ENCODE measurements at regions not wholly inside any gene's neighbourhood (a gene's known extent, or its start where the extent isn't known, plus 50 kb on each side); places are given as distances from the start of the nearest gene placed in this dataset.
"Not testable (repeated sequence)": the region's sequence is repeated elsewhere in the genome, so short reads cannot be mapped to it uniquely, and the experiment has no call there.

DNA sequence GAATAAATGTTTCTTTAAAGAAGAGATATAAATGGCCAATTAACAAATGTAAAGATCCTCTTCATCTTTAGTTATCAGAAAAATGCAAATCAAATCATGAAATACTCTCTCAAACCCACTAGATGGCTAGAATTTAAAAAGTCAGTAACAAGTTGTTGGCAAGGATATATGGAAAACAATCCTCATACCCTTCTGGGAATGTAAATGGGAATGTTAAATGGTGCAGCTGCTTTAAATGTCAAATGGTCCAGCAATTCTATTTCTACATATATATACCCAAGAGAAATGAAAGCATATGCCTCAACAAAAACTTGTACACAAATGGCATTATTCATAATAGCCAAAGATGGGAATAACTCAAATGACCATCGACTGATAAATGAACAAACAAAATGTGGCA lies 283.5 kb downstream of the RWDD3 start:
- H3K4me3 Mint-ChIP-seq, result no peak overlapping the region
- no peak for DNase-seq
- intact Hi-C loops (cut with micrococcal nuclease), result no loop called here
- no peaks in the 10 kb centered on the region for H3K36me3 Mint-ChIP-seq (ENCODE audit: low read depth)
- H3K4me1 Mint-ChIP-seq (ENCODE audit: low read depth), result no peaks in the 10 kb centered on the region
- peaks cover 5% of the 10 kb centered on the region for H3K9me3 Mint-ChIP-seq
- no peak overlapping the region for H3K27ac Mint-ChIP-seq
- CTCF ChIA-PET, result no interaction called here
- H3K27me3 Mint-ChIP-seq (ENCODE audit: low read depth), result no peaks in the 10 kb centered on the region

DNA sequence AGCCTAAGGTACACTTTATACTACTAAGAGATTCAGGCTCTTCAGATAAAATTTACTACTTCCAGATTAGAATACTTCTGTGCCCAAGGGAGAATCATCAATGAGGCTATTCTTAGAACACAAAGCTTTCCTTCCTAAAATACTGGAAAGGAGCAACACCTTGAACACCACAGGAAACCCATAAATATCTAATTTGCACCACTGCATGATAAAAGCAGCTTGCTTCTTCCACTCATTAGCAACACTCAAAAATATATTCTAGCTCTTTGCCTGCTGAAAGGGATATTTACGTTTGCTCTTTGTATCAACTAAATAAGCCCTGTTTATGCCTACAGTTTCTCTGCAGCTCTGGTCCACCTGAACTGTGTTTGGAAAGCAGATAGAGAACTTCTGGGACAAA lies 284.3 kb downstream of the RWDD3 start:
- Mint-ChIP-seq H3K4me3 (no peak overlapping the region), H3K9me3 (peaks cover 5% of the 10 kb centered on the region), H3K36me3 (ENCODE audit: low read depth) (no peaks in the 10 kb centered on the region), H3K27me3 (ENCODE audit: low read depth) (no peaks in the 10 kb centered on the region), H3K27ac (no peak overlapping the region), H3K4me1 (ENCODE audit: low read depth) (no peaks in the 10 kb centered on the region)
- DNase-seq, result no peak
- CTCF ChIA-PET, result interaction anchor here (0.7 kb wide), 1 partner anchor 210 kb away, joined by 3 read pairs; no protein-coding TSS in a partner anchor
- intact Hi-C loops (cut with micrococcal nuclease), result no loop called here

DNA sequence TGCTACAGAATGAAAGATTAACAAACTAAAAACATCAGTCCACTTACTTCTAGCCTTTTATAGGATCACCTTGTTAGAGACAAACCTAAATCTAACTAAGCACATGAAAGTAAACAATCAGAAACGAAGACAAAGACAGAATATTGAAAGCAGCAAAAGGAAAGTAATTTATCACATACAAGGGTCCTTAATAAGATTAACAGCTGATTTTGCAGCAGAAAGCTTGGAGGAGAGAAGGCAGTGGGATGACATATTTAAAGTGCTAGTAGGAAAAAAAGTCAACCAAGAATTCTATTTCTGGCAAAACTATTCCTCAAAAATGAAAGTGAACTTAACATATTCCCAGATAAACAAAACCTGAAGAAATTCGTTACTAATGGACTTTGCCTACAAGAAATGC lies 286.4 kb downstream of the RWDD3 start:
- Mint-ChIP-seq H3K27ac (no peak overlapping the region), H3K4me1 (ENCODE audit: low read depth) (no peaks in the 10 kb centered on the region), H3K9me3 (peaks cover 12% of the 10 kb centered on the region), H3K27me3 (ENCODE audit: low read depth) (no peaks in the 10 kb centered on the region), H3K36me3 (ENCODE audit: low read depth) (no peaks in the 10 kb centered on the region), H3K4me3 (no peak overlapping the region)
- intact Hi-C loops (cut with micrococcal nuclease), result no loop called here
- DNase-seq, result no peak
- CTCF ChIA-PET, result no interaction called here

DNA sequence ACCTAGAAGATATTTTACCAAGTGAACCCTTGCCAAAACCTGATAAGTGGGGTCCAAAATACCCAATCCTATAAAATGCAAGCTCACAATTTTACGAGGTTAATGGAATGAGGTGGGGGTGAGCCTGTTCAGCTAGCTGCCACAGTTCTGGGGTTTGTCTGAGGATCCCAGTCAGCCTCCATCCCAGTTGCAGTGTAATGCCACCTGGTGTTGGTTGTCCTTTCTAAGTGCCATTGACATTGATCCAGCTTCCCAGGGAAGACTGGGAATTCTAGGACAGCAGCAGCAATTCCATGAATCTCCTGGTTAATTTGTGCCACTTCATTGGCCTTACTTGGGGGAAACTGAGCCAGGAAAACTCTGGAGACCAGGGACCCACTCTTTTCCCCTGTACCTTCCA lies 298.3 kb downstream of the RWDD3 start:
- H3K9me3 Mint-ChIP-seq, result peaks cover 4% of the 10 kb centered on the region
- no peaks in the 10 kb centered on the region for H3K36me3 Mint-ChIP-seq (ENCODE audit: low read depth)
- no peaks in the 10 kb centered on the region for H3K4me1 Mint-ChIP-seq (ENCODE audit: low read depth)
- no peak overlapping the region for H3K4me3 Mint-ChIP-seq
- intact Hi-C loops (cut with micrococcal nuclease), result no loop called here
- no peak for DNase-seq
- no peak overlapping the region for H3K27ac Mint-ChIP-seq
- CTCF ChIA-PET, result no interaction called here
- peaks cover 2% of the 10 kb centered on the region for H3K27me3 Mint-ChIP-seq (ENCODE audit: low read depth)

DNA sequence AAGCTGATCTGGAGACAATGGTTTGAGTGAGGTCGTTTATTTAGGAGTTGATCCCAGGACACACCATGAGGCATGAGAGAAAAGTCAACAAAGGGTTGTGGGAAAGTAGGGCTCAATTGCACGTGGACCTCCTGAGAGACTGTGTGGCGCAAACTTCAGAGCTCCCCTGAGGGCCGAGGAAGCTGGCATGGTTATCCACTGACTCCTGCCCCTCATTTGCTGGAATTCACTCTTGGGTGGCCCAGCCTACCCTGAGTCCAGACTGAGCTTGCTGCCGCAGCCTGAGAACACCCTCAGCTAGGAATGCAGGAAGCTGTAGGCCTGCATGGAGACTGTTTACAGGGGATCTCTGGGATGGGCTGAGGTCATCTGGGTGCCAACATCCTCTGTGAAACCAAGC lies 301.0 kb downstream of the RWDD3 start:
- intact Hi-C loops (cut with micrococcal nuclease), result no loop called here
- Mint-ChIP-seq H3K9me3 (peaks cover 2% of the 10 kb centered on the region), H3K4me3 (no peak overlapping the region), H3K27me3 (ENCODE audit: low read depth) (peaks cover 2% of the 10 kb centered on the region), H3K36me3 (ENCODE audit: low read depth) (no peaks in the 10 kb centered on the region), H3K4me1 (ENCODE audit: low read depth) (no peaks in the 10 kb centered on the region), H3K27ac (no peak overlapping the region)
- DNase-seq, result no peak
- CTCF ChIA-PET, result no interaction called here

DNA sequence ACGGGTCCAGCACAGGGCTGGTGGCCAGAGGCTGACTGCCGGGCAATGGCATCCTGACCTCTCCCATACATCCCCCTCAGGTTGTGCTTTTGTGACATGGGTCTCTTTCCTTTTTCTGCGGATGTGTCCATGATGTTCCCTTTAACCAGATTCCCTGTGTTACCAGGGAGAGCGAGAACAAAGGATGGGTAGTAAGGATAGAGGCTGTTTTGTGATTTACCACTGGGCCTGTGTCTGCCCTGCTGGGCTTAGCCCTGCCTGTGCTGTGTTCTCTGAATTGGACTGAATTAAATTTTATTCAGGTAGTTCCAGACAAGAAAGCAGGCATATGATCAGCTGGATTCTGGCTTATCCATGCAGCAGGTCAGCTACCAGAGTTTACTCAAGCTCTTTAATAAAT lies 301.6 kb downstream of the RWDD3 start:
- CTCF ChIA-PET, result no interaction called here
- Mint-ChIP-seq H3K36me3 (ENCODE audit: low read depth) (no peaks in the 10 kb centered on the region), H3K27me3 (ENCODE audit: low read depth) (peaks cover 2% of the 10 kb centered on the region), H3K4me1 (ENCODE audit: low read depth) (no peaks in the 10 kb centered on the region), H3K9me3 (peaks cover 2% of the 10 kb centered on the region), H3K27ac (no peak overlapping the region), H3K4me3 (no peak overlapping the region)
- intact Hi-C loops (cut with micrococcal nuclease), result no loop called here
- DNase-seq, result no peak

DNA sequence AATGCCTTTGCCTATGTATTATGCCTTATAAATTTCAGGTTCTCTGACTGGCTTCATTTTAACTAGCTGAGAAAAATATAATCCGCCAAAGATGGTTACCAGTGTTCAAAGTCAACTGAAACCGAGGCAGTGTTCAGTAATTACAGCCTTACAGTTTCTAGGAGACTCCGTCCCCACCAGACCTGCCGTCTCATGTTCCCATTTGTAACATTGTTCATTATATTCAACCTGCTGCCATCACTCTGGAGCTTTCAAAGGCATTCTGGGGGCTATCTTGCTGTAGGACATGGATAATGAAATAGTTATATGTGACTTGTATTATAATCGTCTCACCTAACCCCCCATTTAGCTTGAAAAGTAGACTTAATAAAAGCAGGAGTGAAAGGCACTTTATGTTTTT lies 302.5 kb downstream of the RWDD3 start:
- no peak overlapping the region for H3K27ac Mint-ChIP-seq
- no peak for DNase-seq
- H3K36me3 Mint-ChIP-seq (ENCODE audit: low read depth), result no peaks in the 10 kb centered on the region
- intact Hi-C loops (cut with micrococcal nuclease), result no loop called here
- H3K4me3 Mint-ChIP-seq, result no peak overlapping the region
- CTCF ChIA-PET, result no interaction called here
- H3K9me3 Mint-ChIP-seq, result peaks cover under 1% of the 10 kb centered on the region
- no peaks in the 10 kb centered on the region for H3K4me1 Mint-ChIP-seq (ENCODE audit: low read depth)
- peaks cover under 1% of the 10 kb centered on the region for H3K27me3 Mint-ChIP-seq (ENCODE audit: low read depth)

DNA sequence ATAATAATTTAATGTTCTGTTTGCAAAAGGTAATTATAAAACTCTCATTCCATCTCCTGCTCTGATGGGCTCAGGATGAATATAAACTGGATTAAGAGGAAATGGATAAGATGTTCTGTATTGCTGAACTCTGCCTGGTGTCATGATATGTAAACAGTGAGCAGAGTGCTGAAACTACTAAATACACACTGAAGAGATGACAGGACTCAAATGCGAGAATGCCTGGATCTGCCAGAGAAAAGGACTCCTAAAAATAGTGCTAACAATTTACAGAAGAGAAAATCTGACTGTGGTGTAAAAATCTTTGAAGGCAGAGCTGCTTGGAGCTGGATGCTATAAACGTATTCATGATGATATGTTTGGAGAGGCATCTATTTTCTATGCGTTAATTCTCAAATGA lies 303.2 kb downstream of the RWDD3 start:
- no peaks in the 10 kb centered on the region for H3K27me3 Mint-ChIP-seq (ENCODE audit: low read depth)
- intact Hi-C loops (cut with micrococcal nuclease), result no loop called here
- no peaks in the 10 kb centered on the region for H3K9me3 Mint-ChIP-seq
- H3K4me3 Mint-ChIP-seq, result no peak overlapping the region
- no peaks in the 10 kb centered on the region for H3K36me3 Mint-ChIP-seq (ENCODE audit: low read depth)
- H3K4me1 Mint-ChIP-seq (ENCODE audit: low read depth), result no peaks in the 10 kb centered on the region
- no peak for DNase-seq
- CTCF ChIA-PET, result no interaction called here
- no peak overlapping the region for H3K27ac Mint-ChIP-seq

DNA sequence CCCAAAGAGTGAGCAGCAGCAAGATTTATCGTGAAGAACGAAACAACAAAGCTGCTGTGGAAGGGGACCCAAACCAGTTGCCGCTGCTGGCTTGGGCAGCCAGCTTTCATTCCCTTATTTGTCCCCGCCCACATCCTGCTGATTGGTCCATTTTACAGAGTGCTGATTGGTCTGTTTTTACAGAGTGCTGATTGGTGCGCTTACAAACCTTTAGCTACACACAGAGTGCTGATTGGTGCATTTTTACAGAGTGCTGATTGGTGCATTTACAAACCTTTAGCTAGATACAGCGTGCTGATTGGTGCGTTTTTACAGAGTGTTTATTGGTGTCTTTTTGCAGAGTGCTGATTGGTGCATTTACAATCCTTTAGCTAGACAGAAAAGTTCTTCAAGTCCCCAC lies 304.2 kb downstream of the RWDD3 start:
- H3K4me3 Mint-ChIP-seq; intact Hi-C loops (cut with micrococcal nuclease); H3K36me3 Mint-ChIP-seq (ENCODE audit: low read depth); H3K27me3 Mint-ChIP-seq (ENCODE audit: low read depth); H3K27ac Mint-ChIP-seq; DNase-seq; H3K9me3 Mint-ChIP-seq; H3K4me1 Mint-ChIP-seq (ENCODE audit: low read depth); CTCF ChIA-PET: not testable (repeated sequence)

DNA sequence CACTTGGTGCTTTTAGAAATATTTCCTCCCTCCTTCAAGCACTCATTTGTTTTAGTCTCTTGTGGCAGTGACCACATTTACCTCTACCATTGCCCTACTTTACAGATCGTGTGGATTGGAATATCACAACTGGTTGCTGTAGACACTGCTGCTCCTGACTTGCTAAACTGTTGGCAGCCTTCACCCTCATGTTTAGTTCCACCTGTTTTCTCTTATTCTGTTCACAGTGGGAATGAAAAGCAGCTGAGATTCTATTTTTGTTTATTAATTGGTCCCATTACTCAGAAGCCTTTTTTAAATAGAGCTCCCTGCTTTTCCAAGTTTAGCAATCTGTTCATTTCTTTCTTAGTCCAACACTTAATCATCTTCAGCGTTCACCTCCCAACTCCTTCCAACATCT lies 308.9 kb downstream of the RWDD3 start:
- no peak overlapping the region for H3K27ac Mint-ChIP-seq
- CTCF ChIA-PET, result no interaction called here
- no peak overlapping the region for H3K4me3 Mint-ChIP-seq
- no peaks in the 10 kb centered on the region for H3K4me1 Mint-ChIP-seq (ENCODE audit: low read depth)
- H3K27me3 Mint-ChIP-seq (ENCODE audit: low read depth), result no peaks in the 10 kb centered on the region
- H3K9me3 Mint-ChIP-seq, result no peaks in the 10 kb centered on the region
- no peak for DNase-seq
- no peaks in the 10 kb centered on the region for H3K36me3 Mint-ChIP-seq (ENCODE audit: low read depth)
- intact Hi-C loops (cut with micrococcal nuclease), result no loop called here

DNA sequence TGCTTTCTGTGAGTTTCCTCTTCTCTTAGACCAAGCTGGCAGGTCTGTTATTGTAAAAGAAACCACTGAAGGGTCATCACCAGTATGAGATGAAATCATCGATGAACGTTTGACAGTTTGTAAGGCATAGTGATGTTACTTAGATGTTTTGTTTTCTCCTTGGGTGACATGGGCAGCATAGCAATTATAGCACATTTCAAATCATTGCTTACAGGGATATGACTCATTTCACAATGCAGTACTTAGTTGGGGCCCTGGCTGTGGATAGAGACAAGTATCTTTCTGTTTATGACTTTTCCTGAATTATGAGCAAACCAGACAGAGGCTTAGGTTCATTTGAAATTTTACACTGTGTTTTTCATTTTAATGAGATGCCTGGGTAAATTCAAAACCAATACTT lies 313.0 kb downstream of the RWDD3 start:
- CTCF ChIA-PET, result no interaction called here
- DNase-seq, result no peak
- Mint-ChIP-seq H3K9me3 (peaks cover 3% of the 10 kb centered on the region), H3K27ac (no peak overlapping the region), H3K36me3 (ENCODE audit: low read depth) (no peaks in the 10 kb centered on the region), H3K4me1 (ENCODE audit: low read depth) (no peaks in the 10 kb centered on the region), H3K27me3 (ENCODE audit: low read depth) (no peaks in the 10 kb centered on the region), H3K4me3 (no peak overlapping the region)
- intact Hi-C loops (cut with micrococcal nuclease), result no loop called here

DNA sequence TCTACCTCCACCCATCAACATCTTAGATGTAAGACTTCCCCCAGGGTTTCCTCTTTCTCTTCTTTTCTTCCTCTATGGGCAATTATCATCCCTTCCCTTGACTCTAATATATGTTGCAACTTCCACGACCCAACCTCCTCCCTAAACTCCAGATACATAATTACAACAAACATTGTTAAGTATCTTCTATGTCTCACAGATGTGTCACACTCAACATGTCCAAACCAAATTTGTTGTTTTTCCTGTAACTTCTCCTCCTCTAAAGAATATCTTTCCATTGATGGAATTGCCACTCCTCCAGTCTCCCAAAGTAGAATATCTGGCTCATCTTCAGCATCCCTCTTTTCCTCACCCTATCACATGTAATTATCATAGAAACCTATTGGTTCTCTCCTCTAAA lies 314.2 kb downstream of the RWDD3 start:
- Mint-ChIP-seq H3K4me3 (no peak overlapping the region), H3K27ac (no peak overlapping the region), H3K36me3 (ENCODE audit: low read depth) (no peaks in the 10 kb centered on the region), H3K9me3 (peaks cover 3% of the 10 kb centered on the region), H3K27me3 (ENCODE audit: low read depth) (no peaks in the 10 kb centered on the region), H3K4me1 (ENCODE audit: low read depth) (no peaks in the 10 kb centered on the region)
- CTCF ChIA-PET, result no interaction called here
- intact Hi-C loops (cut with micrococcal nuclease), result no loop called here
- no peak for DNase-seq

DNA sequence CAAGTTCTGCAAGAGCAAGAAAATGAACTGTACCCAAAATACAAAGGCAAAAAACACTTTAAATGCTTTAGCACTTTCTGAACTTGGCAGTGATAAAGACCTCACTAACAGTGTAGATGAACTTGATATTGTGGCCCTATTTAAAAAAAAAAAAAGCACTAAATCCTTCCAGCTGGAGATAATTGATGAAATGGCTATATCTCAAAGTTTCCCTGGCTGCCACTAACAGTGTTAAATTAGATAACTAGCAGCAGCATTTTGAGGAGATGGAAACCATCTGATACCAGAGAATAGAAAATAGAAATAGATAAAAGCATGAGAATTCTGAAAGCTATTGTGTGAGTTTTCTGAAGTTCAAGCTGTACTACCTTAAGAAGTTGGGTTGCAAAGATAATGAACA lies 317.2 kb downstream of the RWDD3 start:
- CTCF ChIA-PET, result interaction anchor here (0.6 kb wide), 1 partner anchor 151 kb away, joined by 3 read pairs; no protein-coding TSS in a partner anchor
- no peak for DNase-seq
- Mint-ChIP-seq H3K36me3 (ENCODE audit: low read depth) (no peaks in the 10 kb centered on the region), H3K4me3 (no peak overlapping the region), H3K4me1 (ENCODE audit: low read depth) (no peaks in the 10 kb centered on the region), H3K27me3 (ENCODE audit: low read depth) (no peaks in the 10 kb centered on the region), H3K27ac (no peak overlapping the region), H3K9me3 (peaks cover 3% of the 10 kb centered on the region)
- intact Hi-C loops (cut with micrococcal nuclease), result no loop called here

DNA sequence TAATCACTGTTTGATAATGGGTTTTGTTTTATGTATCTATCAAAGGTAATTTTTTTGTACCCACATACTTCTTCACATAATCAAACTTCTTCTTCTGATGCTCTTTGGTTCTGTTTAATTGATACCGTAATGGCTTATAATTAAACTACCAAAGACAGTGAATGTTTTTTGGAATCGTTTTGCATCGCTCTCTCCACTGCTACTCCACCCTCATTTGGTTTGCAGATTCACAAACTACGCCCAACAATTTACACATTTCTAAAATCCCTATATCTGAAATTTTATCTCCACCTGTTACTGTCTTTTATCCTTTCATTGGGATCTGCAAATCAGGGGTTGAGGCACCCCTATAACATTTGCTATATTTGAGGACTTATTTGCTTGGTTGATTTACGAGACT lies 319.6 kb downstream of the RWDD3 start:
- no peak for DNase-seq
- Mint-ChIP-seq H3K27ac (no peak overlapping the region), H3K36me3 (ENCODE audit: low read depth) (no peaks in the 10 kb centered on the region), H3K27me3 (ENCODE audit: low read depth) (no peaks in the 10 kb centered on the region), H3K4me3 (no peak overlapping the region), H3K9me3 (peaks cover 12% of the 10 kb centered on the region), H3K4me1 (ENCODE audit: low read depth) (no peaks in the 10 kb centered on the region)
- CTCF ChIA-PET, result no interaction called here
- intact Hi-C loops (cut with micrococcal nuclease), result no loop called here
